LNCAP (cell line): ENCODE measurements at regions not wholly inside any gene's neighbourhood (a gene's known extent, or its start where the extent isn't known, plus 50 kb on each side); places are given as distances from the start of the nearest gene placed in this dataset.

ENCODE experiments used
- TF ChIP-seq, protein P1 (sequence below): fragments of 450-650 bp; IDR thresholded peaks from 2 replicates; pipeline ENCODE4 v1.5.1; 2017; ENCODE audit warnings: mild to moderate bottlenecking

DNA sequence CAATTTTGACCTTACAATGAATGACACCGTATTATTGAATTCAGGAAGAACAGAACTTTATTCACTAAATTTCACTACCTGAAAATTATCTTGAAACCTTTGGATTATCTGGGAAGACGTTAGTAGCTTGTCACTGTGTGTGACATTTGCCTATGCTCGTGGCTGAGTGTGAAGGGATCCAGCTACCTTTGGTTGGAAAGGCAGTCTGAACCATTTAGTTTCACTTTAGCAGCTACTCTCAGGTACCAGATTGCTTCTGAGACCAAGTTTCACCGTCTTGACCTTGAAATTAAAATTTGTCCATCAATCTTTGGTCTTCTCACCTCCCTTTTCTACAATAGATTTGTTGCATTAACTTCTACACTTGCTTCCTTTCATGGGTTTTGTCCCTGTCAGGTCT lies 637.5 kb downstream of the MBD2 start:
- TF ChIP-seq, protein P1, sequence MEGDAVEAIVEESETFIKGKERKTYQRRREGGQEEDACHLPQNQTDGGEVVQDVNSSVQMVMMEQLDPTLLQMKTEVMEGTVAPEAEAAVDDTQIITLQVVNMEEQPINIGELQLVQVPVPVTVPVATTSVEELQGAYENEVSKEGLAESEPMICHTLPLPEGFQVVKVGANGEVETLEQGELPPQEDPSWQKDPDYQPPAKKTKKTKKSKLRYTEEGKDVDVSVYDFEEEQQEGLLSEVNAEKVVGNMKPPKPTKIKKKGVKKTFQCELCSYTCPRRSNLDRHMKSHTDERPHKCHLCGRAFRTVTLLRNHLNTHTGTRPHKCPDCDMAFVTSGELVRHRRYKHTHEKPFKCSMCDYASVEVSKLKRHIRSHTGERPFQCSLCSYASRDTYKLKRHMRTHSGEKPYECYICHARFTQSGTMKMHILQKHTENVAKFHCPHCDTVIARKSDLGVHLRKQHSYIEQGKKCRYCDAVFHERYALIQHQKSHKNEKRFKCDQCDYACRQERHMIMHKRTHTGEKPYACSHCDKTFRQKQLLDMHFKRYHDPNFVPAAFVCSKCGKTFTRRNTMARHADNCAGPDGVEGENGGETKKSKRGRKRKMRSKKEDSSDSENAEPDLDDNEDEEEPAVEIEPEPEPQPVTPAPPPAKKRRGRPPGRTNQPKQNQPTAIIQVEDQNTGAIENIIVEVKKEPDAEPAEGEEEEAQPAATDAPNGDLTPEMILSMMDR = no peak
